ENCODE measurements at regions not wholly inside any gene's neighbourhood (a gene's known extent, or its start where the extent isn't known, plus 50 kb on each side); places are given as distances from the start of the nearest gene placed in this dataset.
"Not testable (repeated sequence)": the region's sequence is repeated elsewhere in the genome, so short reads cannot be mapped to it uniquely, and the experiment has no call there.

- no peak overlapping the region for H3K27ac ChIP-seq
- intact Hi-C loops (cut with DNase I): no loop called here
- H3K4me1 ChIP-seq (replicated peaks in 1 of 2): no peaks in the 10 kb centered on the region
Measured at GRCh38 chrX:53768865-53769264, 82.3 kb upstream of the HUWE1 start.

GRCh38 chrX:53768451-53768850, 81.9 kb upstream of the HUWE1 start:
- Histone ChIP-seq H3K4me3 (no peak overlapping the region), H3K4me1 (replicated peaks in 1 of 2) (no peaks in the 10 kb centered on the region), H3K27me3 (no peaks in the 10 kb centered on the region), H3K9me3 (replicated peaks in 1 of 3) (no peaks in the 10 kb centered on the region), H3K36me3 (replicated peaks in 1 of 2) (no peaks in the 10 kb centered on the region), H3K27ac (no peak overlapping the region)
- DNase-seq: no peak
- TF ChIP-seq CTCF (IDR thresholded peaks at IDR 0.05) (no peak), POLR2A (IDR thresholded peaks at IDR 0.05) (no peak)
- intact Hi-C loops (cut with DNase I): no loop called here
- WGBS, 4 donors: 79 to 89% (median 81%) methylated on average over 5 of the region's 5 CpGs

More at GRCh38 chrX:53768865-53769264, 82.3 kb upstream of the HUWE1 start:
- Histone ChIP-seq H3K27me3 (no peaks in the 10 kb centered on the region), H3K9me3 (replicated peaks in 1 of 3) (no peaks in the 10 kb centered on the region), H3K4me3 (no peak overlapping the region), H3K36me3 (replicated peaks in 1 of 2) (no peaks in the 10 kb centered on the region)
- no peak for DNase-seq
- 71 to 81% (median 77%) methylated on average over 3 to 7 of the region's 7 CpGs for WGBS, 4 donors
- TF ChIP-seq POLR2A (IDR thresholded peaks at IDR 0.05) (no peak), CTCF (IDR thresholded peaks at IDR 0.05) (no peak)

GRCh38 chrX:53767544-53767943, 81.0 kb upstream of the HUWE1 start:
- Histone ChIP-seq H3K36me3 (replicated peaks in 1 of 2) (no peaks in the 10 kb centered on the region), H3K4me3 (no peak overlapping the region), H3K27me3 (no peaks in the 10 kb centered on the region), H3K27ac (no peak overlapping the region), H3K9me3 (replicated peaks in 1 of 3) (no peaks in the 10 kb centered on the region), H3K4me1 (replicated peaks in 1 of 2) (no peaks in the 10 kb centered on the region)
- no peak for DNase-seq
- TF ChIP-seq CTCF (IDR thresholded peaks at IDR 0.05): no peak
- intact Hi-C loops (cut with DNase I): no loop called here
- WGBS, 4 donors: 0 to 19% (median 0%) methylated on average over 1 of the region's 1 CpG

- WGBS, 4 donors: 56 to 73% (median 62%) methylated on average over 1 of the region's 1 CpG
- intact Hi-C loops (cut with DNase I); DNase-seq; H3K9me3 ChIP-seq (replicated peaks in 1 of 3); H3K4me1 ChIP-seq (replicated peaks in 1 of 2); H3K4me3 ChIP-seq; H3K36me3 ChIP-seq (replicated peaks in 1 of 2); H3K27ac ChIP-seq; H3K27me3 ChIP-seq: not testable (repeated sequence)
Measured at GRCh38 chrX:53757181-53757580, 70.7 kb upstream of the HUWE1 start.

- Histone ChIP-seq H3K27ac (no peak overlapping the region), H3K36me3 (replicated peaks in 1 of 2) (no peaks in the 10 kb centered on the region), H3K4me1 (replicated peaks in 1 of 2) (no peaks in the 10 kb centered on the region), H3K9me3 (replicated peaks in 1 of 3) (no peaks in the 10 kb centered on the region), H3K27me3 (no peaks in the 10 kb centered on the region), H3K4me3 (no peak overlapping the region)
- intact Hi-C loops (cut with DNase I): no loop called here
- TF ChIP-seq POLR2A (IDR thresholded peaks at IDR 0.05): no peak
- TF ChIP-seq CTCF (IDR thresholded peaks at IDR 0.05): no peak
- no peak for DNase-seq
- whole genome bisulfite sequencing, 4 donors: 12 to 29% (median 19%) methylated on average over 1 of the region's 1 CpG
Measured at GRCh38 chrX:53746718-53747117, 60.2 kb upstream of the HUWE1 start.
